Colonic mucosa (tissue), 4 donors: ENCODE measurements at regions not wholly inside any gene's neighbourhood (a gene's known extent, or its start where the extent isn't known, plus 50 kb on each side); places are given as distances from the start of the nearest gene placed in this dataset.

Experiments used
- DNase-seq: peaks from one replicate; pipeline ENCODE4 v3.0.0-alpha.2; 2020
- H3K27ac ChIP-seq: fragments of 200-600 bp; one replicate; pipeline ENCODE4 v1.8.0; 2021
- H3K27me3 ChIP-seq: fragments of 200-600 bp; one replicate; pipeline ENCODE4 v1.8.0; 2021
- H3K36me3 ChIP-seq: fragments of 200-600 bp; one replicate; pipeline ENCODE4 v1.8.0; 2021
- H3K4me1 ChIP-seq: fragments of 200-600 bp; one replicate; pipeline ENCODE4 v1.8.0; 2021; ENCODE audit warnings: mild to moderate bottlenecking
- H3K4me3 ChIP-seq: fragments of 200-600 bp; one replicate; pipeline ENCODE4 v1.8.0; 2021
- H3K9ac ChIP-seq, 2 donors: one replicate each; pipeline ENCODE4 v1.7.0; 2013; ENCODE audit warnings: control low read depth in 2 of 2, low read depth in 2 of 2, low read length in 2 of 2
- H3K9me3 ChIP-seq: fragments of 200-600 bp; one replicate; pipeline ENCODE4 v1.8.0; 2021
- CTCF ChIP-seq: fragments of 200-600 bp; IDR thresholded peaks from one replicate; pipeline ENCODE4 v1.8.0; 2022; ENCODE audit warnings: antibody characterized with exemption, mild to moderate bottlenecking
- intact Hi-C: fragments of 100-400 bp; cut with DNase I; formaldehyde crosslinking; loops from one replicate; pipeline ENCODE4 v1.14.1; 2022
- donor health status: healthy.
- donor health status: DM: no; HTN: no; CAD: no.
- donor health status: DM: no; HTN: no; CAD: no.

- intact Hi-C loops: no loop called here
- Histone ChIP-seq H3K4me1 (no peaks in the 10 kb centered on the region), H3K27me3 (no peaks in the 10 kb centered on the region), H3K4me3 (no peak overlapping the region), H3K9ac (no peak overlapping the region), H3K36me3 (no peaks in the 10 kb centered on the region), H3K27ac (no peak overlapping the region), H3K9me3 (no peaks in the 10 kb centered on the region)
- DNase-seq: no peak
- TF ChIP-seq CTCF: no peak
Measured at GRCh38 chr17:12352127-12352526, 313.6 kb upstream of the MYOCD start.

- Histone ChIP-seq H3K4me1 (no peaks in the 10 kb centered on the region), H3K36me3 (no peaks in the 10 kb centered on the region), H3K27ac (no peak overlapping the region), H3K4me3 (no peak overlapping the region), H3K9me3 (no peaks in the 10 kb centered on the region), H3K9ac (no peak overlapping the region), H3K27me3 (no peaks in the 10 kb centered on the region)
- DNase-seq: no peak
- intact Hi-C loops: no loop called here
- TF ChIP-seq CTCF: no peak
Measured at GRCh38 chr17:12357600-12357999, 308.1 kb upstream of the MYOCD start.

GRCh38 chr17:12358477-12358876 is 307.2 kb upstream of the MYOCD start:
- no peaks in the 10 kb centered on the region for H3K36me3 ChIP-seq
- DNase-seq: no peak
- no peaks in the 10 kb centered on the region for H3K27me3 ChIP-seq
- TF ChIP-seq CTCF: no peak
- no peak overlapping the region for H3K4me3 ChIP-seq
- H3K9me3 ChIP-seq: no peaks in the 10 kb centered on the region
- no peak overlapping the region for H3K27ac ChIP-seq
- intact Hi-C loops: no loop called here
- no peaks in the 10 kb centered on the region for H3K4me1 ChIP-seq
- no peak overlapping the region for H3K9ac ChIP-seq

- Histone ChIP-seq H3K9ac (no peak overlapping the region), H3K27ac (no peak overlapping the region), H3K36me3 (no peaks in the 10 kb centered on the region), H3K27me3 (no peaks in the 10 kb centered on the region), H3K4me1 (no peaks in the 10 kb centered on the region), H3K4me3 (no peak overlapping the region), H3K9me3 (no peaks in the 10 kb centered on the region)
- intact Hi-C loops: loop anchor here (10.0 kb wide), 2 partner anchors 52 to 102 kb away; no protein-coding TSS in a partner anchor
- no peak for DNase-seq
- no peak for TF ChIP-seq CTCF
Measured at GRCh38 chr17:12362853-12363455, 302.7 kb upstream of the MYOCD start.

GRCh38 chr17:12365805-12366204 is 299.9 kb upstream of the MYOCD start:
- no peaks in the 10 kb centered on the region for H3K9me3 ChIP-seq
- H3K4me3 ChIP-seq: no peak overlapping the region
- intact Hi-C loops: loop anchor here (10.0 kb wide), 2 partner anchors 49 to 99 kb away; no protein-coding TSS in a partner anchor
- no peak overlapping the region for H3K9ac ChIP-seq
- H3K27me3 ChIP-seq: no peaks in the 10 kb centered on the region
- no peak overlapping the region for H3K27ac ChIP-seq
- no peak for DNase-seq
- H3K36me3 ChIP-seq: no peaks in the 10 kb centered on the region
- TF ChIP-seq CTCF: no peak
- H3K4me1 ChIP-seq: no peaks in the 10 kb centered on the region
